ENCODE measurements at regions not wholly inside any gene's neighbourhood (a gene's known extent, or its start where the extent isn't known, plus 50 kb on each side); places are given as distances from the start of the nearest gene placed in this dataset.

DNA sequence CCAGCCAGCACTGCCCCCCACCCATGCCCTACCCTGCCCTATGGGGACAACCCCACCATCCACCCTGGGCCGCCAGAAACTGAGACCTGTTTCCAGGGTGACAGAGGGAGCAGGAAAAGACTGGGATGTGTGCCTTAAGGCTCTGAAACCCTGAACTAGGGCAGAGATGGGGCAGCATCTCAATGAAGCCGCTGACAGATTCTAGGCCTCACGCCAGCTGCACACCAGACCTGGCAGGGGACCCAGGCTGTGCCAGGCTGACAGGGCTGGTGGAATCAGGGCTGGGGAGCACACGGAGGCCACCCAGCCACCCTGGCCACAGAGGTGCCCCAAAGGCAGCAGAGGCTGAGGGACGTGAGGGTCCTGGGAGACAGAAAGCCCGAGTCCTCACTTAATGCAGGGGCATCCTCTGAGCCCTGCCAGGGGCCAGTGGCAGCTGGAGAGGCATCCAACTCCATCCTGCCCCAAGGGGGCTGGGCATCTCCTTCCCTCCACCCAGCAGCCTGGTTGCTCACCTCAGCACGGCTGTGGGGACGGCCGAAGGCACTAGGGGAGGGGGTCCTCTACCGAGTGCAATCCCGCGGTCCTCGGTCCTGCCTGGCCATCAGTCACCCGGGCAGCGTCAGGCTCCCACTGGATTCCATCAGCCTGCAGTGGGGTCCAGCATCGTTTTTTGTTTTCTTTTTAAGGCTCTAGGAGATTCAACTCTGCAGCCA is 169.2 kb downstream of the ZFP36L2 start:
- TF ChIP-seq FOXA2 (IDR thresholded peaks at IDR 0.05): no peak
- TF ChIP-seq TAF1 (conservative IDR thresholded peaks at IDR 0.05): no peak
- no peak for TF ChIP-seq NR2F2 (IDR thresholded peaks at IDR 0.05)
- TF ChIP-seq, protein P1, sequence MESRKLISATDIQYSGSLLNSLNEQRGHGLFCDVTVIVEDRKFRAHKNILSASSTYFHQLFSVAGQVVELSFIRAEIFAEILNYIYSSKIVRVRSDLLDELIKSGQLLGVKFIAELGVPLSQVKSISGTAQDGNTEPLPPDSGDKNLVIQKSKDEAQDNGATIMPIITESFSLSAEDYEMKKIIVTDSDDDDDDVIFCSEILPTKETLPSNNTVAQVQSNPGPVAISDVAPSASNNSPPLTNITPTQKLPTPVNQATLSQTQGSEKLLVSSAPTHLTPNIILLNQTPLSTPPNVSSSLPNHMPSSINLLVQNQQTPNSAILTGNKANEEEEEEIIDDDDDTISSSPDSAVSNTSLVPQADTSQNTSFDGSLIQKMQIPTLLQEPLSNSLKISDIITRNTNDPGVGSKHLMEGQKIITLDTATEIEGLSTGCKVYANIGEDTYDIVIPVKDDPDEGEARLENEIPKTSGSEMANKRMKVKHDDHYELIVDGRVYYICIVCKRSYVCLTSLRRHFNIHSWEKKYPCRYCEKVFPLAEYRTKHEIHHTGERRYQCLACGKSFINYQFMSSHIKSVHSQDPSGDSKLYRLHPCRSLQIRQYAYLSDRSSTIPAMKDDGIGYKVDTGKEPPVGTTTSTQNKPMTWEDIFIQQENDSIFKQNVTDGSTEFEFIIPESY (IDR thresholded peaks at IDR 0.05): no peak
- no peak for TF ChIP-seq SP1 (IDR thresholded peaks at IDR 0.05)
- no peak for TF ChIP-seq EGR1 (IDR thresholded peaks at IDR 0.05; ENCODE audit: low read depth in 2 of 2)
- TF ChIP-seq HNF4G (IDR thresholded peaks at IDR 0.05): no peak
- TF ChIP-seq, protein P2, sequence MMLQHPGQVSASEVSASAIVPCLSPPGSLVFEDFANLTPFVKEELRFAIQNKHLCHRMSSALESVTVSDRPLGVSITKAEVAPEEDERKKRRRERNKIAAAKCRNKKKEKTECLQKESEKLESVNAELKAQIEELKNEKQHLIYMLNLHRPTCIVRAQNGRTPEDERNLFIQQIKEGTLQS (IDR thresholded peaks at IDR 0.05): no peak
- no peak for TF ChIP-seq GABPA (IDR thresholded peaks at IDR 0.05 in 1 of 2, conservative IDR thresholded peaks at IDR 0.05 in 1 of 2)
- no peak for TF ChIP-seq RAD21 (IDR thresholded peaks at IDR 0.05)
- TF ChIP-seq HNF4A (conservative IDR thresholded peaks at IDR 0.05): no peak
- TF ChIP-seq, protein P3, sequence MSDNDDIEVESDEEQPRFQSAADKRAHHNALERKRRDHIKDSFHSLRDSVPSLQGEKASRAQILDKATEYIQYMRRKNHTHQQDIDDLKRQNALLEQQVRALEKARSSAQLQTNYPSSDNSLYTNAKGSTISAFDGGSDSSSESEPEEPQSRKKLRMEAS (IDR thresholded peaks at IDR 0.05): no peak
- TF ChIP-seq RXRA (IDR thresholded peaks at IDR 0.05): no peak
- no peak for TF ChIP-seq JUND (IDR thresholded peaks at IDR 0.05)
- no peak for TF ChIP-seq YY1 (IDR thresholded peaks at IDR 0.05)
- TF ChIP-seq, protein P4, sequence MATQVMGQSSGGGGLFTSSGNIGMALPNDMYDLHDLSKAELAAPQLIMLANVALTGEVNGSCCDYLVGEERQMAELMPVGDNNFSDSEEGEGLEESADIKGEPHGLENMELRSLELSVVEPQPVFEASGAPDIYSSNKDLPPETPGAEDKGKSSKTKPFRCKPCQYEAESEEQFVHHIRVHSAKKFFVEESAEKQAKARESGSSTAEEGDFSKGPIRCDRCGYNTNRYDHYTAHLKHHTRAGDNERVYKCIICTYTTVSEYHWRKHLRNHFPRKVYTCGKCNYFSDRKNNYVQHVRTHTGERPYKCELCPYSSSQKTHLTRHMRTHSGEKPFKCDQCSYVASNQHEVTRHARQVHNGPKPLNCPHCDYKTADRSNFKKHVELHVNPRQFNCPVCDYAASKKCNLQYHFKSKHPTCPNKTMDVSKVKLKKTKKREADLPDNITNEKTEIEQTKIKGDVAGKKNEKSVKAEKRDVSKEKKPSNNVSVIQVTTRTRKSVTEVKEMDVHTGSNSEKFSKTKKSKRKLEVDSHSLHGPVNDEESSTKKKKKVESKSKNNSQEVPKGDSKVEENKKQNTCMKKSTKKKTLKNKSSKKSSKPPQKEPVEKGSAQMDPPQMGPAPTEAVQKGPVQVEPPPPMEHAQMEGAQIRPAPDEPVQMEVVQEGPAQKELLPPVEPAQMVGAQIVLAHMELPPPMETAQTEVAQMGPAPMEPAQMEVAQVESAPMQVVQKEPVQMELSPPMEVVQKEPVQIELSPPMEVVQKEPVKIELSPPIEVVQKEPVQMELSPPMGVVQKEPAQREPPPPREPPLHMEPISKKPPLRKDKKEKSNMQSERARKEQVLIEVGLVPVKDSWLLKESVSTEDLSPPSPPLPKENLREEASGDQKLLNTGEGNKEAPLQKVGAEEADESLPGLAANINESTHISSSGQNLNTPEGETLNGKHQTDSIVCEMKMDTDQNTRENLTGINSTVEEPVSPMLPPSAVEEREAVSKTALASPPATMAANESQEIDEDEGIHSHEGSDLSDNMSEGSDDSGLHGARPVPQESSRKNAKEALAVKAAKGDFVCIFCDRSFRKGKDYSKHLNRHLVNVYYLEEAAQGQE (IDR thresholded peaks at IDR 0.05): no peak
- TF ChIP-seq, protein P5, sequence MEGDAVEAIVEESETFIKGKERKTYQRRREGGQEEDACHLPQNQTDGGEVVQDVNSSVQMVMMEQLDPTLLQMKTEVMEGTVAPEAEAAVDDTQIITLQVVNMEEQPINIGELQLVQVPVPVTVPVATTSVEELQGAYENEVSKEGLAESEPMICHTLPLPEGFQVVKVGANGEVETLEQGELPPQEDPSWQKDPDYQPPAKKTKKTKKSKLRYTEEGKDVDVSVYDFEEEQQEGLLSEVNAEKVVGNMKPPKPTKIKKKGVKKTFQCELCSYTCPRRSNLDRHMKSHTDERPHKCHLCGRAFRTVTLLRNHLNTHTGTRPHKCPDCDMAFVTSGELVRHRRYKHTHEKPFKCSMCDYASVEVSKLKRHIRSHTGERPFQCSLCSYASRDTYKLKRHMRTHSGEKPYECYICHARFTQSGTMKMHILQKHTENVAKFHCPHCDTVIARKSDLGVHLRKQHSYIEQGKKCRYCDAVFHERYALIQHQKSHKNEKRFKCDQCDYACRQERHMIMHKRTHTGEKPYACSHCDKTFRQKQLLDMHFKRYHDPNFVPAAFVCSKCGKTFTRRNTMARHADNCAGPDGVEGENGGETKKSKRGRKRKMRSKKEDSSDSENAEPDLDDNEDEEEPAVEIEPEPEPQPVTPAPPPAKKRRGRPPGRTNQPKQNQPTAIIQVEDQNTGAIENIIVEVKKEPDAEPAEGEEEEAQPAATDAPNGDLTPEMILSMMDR (IDR thresholded peaks at IDR 0.05; ENCODE audit: low read depth, low read length, missing input control): no peak
- TF ChIP-seq FOXA1 (IDR thresholded peaks at IDR 0.05): no peak
- no peak for DNase-seq (ENCODE audit: low spot score)
- H3K9me3 ChIP-seq (ENCODE audit: control insufficient read depth in 4 of 4, low read length in 3 of 4): no peaks in the 10 kb centered on the region
- no peak overlapping the region for H3K4me3 ChIP-seq (ENCODE audit: low read depth in 1 of 3, low read length in 3 of 3)
- H3K27me3 ChIP-seq (ENCODE audit: control insufficient read depth in 4 of 4, insufficient read depth in 4 of 4, low read length in 3 of 4): no peaks in the 10 kb centered on the region
- peak overlapping the region; percentile 28 to 40 for H3K27ac ChIP-seq (ENCODE audit: low read depth in 1 of 2, low read length in 2 of 2)
- 61% methylated on average over 16 of the region's 16 CpGs for WGBS
- no peaks in the 10 kb centered on the region for H3K36me3 ChIP-seq (ENCODE audit: control insufficient read depth in 4 of 4, insufficient read depth in 3 of 4, low read depth in 1 of 4, low read length in 3 of 4)
- H3K9ac ChIP-seq (ENCODE audit: low read depth in 1 of 2, low read length in 2 of 2): no peak overlapping the region
- peaks cover 2 to 20% (median 13%) of the 10 kb centered on the region in 4 donors for H3K4me1 ChIP-seq (ENCODE audit: control insufficient read depth in 4 of 4, insufficient read depth in 4 of 4, low read length in 3 of 4)

Data from liver (tissue), 8 donors.